GM21717 (cell line): ENCODE measurements at regions not wholly inside any gene's neighbourhood (a gene's known extent, or its start where the extent isn't known, plus 50 kb on each side); places are given as distances from the start of the nearest gene placed in this dataset.
"Not testable (repeated sequence)": the region's sequence is repeated elsewhere in the genome, so short reads cannot be mapped to it uniquely, and the experiment has no call there.

Source experiments
- ATAC-seq: cut with Tn5 transposase; IDR thresholded peaks from one replicate; pipeline ENCODE4 v1.9.1; 2021; ENCODE audit warnings: mild to moderate bottlenecking, moderate library complexity; ENCODE audit not compliant: unreplicated experiment

DNA sequence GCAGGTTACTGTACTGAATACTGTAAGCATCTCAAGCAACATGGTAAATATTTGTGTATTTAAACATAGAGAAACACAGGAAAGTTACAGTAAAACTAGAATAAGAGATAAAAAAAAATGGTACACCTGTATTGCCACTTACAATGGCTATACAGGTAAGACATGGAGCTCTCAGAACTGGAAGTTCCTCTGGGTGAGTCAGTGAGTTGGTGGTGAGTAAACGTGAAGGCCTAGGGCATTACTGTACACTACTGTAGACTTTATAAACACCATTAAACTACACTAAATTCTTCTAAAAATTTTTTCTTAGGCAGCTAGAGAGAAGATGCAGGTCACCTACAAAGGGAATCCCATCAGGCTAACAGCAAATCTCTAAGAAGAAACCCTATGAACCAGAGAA, 872.9 kb downstream of the TAF11L14 start:
- no peak for ATAC-seq

DNA sequence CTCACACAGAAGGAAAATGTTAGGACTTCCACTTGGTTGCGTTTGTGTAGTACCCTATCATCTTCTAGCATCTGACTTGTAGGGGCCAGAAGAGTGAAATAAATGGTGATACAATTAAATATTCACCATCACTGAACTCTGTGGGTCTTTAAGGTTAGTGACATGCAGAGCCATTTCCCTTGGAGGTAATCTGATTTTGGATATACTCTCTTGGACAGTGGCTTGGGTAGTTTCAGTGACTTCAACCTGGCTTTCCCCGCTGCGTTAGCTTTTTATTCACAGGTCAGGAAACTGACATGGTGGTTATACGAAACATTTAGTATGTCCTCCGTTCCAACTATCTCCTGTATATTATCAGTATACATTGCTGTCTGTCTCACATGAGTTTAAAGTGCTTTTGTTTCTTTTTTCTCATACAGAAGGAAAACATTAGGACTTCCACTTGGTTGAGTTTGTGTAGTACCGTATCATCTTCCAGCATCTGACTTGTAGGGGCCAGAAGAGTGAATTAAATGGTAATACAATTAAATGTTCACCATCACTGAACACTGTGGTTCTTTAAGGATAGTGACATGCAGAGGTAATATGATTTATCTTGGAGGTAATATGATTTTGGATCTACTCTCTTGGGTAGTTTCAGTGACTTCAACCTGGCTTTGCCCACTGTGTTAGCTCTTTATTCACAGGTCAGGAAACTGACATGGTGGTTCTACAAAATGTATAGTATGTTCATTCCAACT, 883.6 kb downstream of the TAF11L14 start:
- no peak for ATAC-seq

DNA sequence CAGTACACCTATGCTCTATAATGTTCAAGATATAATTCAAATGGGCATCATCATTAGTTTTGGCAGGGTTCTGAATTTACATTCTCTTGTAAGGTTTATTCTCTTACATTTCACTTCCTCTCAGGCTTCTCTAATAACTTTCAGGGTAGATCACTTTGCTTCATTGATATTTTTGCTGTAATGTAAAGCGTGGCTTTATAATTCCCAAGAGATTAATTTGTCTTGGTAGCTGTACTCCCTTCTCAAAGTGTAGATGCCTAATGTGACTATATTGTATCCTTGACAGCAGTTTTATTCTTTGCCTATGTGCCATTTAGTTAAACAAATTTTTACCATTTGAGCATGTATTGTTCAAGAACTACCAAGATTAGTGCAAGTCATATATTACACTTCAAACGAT, 889.1 kb downstream of the TAF11L14 start:
- no peak for ATAC-seq

DNA sequence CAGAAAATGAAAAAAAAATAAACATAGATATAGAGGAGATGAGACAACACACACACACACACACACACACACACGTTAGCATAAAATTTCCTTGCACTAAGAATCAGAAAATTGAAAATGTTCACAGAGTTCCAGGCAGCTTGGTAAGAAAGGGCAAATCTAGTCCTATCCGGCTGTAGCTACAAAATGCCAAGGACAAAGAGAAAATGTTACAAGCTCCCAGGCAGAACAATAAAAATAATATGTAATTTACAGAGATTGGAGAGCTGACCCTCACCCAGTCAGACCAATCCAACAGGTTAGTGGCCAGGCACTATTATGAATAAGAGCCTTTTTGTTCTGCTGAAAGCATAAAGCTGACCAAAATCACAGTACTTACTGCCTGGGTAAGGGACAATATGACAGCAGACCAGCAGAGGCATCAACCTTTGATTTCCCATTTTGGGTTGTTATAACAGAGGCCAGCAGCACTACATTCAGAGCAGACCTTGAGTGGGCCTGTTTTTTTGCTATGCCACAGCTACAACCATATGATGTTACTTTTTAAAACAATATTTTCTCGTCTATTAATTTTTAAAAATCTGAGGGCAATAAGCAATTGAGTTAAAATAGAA, 892.6 kb downstream of the TAF11L14 start:
- no peak for ATAC-seq

DNA sequence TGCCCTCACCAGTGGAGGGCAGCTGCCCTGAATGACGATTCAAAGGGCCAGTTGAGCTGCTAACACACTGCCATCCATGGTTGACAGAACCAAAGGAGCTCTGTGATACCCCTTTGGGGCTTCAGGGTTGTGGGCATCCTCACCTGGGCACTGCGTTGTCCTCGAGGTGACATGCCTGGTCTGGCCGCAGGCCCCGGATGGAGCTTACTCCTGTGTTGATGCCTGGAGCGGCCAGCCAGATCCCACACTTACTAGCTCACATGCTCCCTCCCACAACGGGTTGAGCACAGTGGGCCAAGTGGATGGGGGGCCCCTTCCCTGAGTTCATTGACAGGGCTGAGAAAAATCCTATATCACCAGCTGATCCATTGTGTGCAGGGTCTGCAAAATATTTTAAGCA, 898.9 kb downstream of the TAF11L14 start:
- no peak for ATAC-seq

DNA sequence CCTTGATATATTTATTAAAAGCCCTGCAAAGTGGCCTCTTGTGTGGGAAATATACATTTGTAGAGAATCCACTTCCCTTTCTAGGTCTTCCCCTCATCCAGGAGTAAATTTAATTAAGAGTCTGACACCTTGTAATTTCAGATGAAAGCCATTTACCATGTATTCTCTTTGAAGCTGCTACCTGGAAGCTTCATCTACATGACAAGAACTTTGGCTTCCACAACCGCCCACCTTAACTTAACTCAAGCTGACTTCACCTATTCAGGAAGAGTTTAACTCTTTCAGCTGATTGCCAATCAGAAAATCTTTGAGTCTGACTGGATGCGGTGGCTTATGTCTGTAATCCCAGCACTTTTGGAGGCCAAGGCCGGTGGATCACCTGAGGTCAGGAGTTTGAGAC, 899.9 kb downstream of the TAF11L14 start:
- no peak for ATAC-seq

DNA sequence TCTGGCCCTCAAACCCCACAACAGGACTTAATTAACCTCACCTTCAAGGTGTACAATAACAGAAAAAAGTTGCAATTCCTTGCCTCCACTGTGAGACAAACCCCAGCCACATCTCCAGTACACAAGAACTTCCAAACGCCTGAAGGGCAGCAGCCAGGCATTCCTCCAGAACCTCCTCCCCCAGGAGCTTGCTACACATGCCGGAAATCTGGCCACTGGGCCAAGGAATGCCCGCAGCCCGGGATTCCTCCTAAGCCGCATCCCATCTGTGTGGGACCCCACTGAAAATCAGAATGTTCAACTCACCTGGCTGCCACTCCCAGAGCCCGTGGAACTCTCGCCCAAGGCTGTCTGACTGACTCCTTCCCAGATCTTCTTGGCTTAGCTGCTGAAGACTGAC, 901.5 kb downstream of the TAF11L14 start:
- ATAC-seq, result not testable (repeated sequence)

DNA sequence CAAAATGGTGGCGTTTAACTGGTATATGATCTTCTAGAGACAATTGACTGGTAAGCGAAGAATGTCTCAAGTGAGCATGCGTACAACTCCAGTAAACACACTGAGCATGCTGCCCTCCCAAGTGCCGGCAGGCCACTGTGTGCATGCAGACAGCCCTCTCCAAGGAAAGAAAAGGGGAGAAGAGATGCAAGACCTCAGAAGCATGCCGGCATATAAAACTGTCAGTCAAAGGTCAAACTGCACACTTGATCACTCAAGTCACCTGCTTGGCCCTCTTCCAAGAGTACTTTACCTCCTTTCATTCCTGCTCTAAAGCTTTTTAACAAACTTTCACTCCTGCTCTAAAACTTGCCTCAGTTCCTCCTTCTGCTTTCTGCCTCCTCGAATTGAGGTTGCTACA, 910.2 kb downstream of the TAF11L14 start:
- ATAC-seq, result no peak

DNA sequence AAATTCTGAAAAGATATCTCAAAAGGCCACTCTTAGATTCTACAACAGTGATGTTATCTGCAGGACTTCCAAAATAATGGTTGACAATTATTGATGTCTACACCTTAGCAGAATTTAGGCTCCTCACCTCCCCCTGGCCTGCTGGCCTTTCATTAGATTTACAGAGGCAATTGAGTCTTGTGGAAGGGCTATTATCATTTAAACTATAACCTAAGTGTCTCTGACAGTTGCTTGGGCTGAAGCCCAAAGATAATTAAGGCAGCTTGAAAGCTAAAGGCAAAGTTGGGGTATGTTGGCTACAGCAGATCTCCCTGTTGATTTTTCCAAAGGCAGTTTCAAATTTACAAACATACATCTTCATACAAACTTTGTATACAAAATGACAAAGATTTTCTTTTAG, 912.3 kb downstream of the TAF11L14 start:
- ATAC-seq, result no peak

DNA sequence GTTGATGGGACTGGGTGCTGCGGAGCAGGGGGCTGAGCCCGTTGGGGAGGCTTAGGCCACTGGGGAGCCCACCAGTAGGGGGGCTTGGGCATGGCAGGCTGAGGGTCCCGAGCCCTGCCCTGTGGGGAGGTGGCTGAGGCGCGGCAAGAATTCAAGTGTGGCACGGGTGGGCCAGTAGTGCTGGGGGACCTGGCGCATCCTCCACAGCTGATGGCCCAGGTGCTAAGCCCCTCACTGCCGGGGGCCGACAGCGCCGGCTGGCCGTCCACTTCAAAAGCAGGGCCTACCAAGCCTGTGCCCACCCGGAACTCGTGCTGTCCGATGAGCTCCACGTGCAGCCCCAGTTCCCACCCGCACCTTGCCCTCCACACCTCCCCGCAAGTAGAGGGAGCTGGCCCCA, 917.5 kb downstream of the TAF11L14 start:
- no peak for ATAC-seq

DNA sequence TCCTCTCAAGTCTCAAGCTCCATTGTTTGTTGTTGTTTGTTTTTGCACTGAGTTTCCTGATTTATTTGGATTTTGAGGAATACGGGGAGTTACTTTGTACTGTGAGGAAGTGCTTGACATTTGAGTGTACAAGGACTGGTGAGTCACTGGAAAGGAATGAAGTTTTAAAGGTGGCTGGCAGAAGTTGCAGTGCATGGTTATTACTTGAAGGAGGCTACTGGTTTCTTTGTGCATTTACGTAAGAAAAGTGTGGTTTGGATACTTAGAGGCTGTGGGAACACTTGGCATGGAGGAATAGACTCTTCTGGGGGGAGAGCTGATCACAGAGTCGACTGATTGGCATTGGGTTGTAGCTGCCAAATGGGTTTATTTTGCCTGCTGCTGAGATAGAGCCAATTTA, 919.0 kb downstream of the TAF11L14 start:
- no peak for ATAC-seq

DNA sequence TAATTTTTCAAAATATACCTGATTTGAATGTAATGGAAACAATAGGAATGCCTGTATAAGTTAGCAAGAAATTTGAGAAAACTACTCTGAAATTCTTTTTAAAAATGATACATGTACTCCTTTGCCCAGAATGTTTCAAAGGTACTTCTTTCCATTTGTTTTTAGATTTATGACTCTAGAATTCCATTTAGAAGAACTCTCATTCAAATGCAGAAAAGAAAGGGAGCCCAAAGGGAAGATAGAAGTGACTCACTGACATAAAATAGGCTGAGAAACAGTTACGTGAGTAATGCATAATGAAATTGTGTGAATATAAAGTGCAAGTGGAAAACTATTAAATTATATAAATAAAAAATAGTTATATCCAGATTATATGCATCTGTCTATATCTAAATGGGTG, 926.3 kb downstream of the TAF11L14 start:
- ATAC-seq, result no peak

DNA sequence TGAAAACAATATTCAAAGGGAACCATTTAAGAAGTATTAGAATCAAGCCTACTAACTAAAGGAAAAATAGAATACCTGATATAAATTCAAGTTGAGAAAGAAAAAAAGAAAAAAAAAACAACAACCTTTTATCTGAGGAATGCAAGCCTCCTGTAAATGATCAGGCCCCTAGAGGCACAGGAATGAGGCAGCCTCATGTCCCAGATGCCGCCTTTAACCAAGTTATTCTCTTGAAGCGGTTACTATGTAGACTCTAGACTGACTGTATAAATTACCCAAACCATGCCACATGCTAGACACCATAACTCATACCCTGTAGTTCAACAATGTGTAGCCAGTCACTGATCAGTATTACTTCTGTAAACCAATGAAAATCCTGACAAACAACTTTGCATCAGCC, 929.6 kb downstream of the TAF11L14 start:
- ATAC-seq, result no peak

DNA sequence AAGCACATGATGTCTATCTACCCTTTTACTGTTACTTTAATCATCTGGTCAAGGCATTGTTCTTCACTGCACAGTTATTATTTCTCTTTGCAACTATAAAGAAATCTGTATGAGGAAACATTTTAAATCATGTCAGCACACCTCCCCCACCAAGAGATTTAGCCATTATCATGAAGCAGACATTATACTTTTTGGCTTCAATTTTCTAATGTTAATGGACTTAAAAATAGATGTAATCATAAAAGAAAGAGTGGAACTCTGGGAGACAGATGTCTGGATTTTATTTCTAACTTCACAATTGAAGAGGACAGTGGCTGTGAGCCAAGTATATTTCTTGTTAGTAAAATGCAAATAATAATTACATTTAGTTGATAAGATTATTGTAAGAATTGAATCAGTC, 932.4 kb downstream of the TAF11L14 start:
- ATAC-seq, result no peak

DNA sequence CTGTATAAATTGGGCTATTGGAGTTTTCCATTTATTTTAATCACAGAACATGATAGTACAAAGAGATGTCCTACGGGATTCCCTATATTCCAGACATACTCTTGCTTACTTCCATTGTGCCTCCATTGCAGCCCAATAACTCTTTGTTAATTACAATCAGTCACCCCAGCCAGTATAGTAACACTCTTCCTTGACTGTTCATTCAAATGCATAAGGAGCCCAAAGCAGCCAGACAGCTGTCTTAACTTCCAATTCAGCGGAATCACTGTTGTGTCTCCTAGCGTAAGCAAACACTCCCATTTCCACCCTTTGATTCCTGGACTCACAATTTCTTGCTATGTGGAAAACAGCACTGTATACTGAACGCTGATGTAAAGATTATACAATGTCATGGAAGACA, 942.3 kb downstream of the TAF11L14 start:
- no peak for ATAC-seq

DNA sequence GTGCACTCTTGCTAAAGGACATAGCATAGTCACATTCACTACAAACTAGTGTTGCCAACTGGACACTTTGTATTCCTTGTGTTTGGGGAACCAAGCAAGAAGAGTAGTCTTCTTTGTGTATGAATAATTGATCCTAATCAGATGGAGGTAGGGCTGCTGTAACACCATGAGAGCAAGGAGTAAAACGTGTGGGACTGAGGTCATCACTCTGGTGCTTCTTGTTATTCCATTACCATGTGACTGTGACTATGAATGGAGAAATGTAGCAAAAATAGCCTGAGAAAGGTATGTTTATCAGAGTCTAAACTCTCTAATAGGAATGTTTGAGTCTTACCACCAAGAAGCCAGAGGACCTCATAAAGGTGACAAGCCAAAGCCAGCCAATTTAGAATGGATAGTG, 966.9 kb downstream of the TAF11L14 start:
- no peak for ATAC-seq

DNA sequence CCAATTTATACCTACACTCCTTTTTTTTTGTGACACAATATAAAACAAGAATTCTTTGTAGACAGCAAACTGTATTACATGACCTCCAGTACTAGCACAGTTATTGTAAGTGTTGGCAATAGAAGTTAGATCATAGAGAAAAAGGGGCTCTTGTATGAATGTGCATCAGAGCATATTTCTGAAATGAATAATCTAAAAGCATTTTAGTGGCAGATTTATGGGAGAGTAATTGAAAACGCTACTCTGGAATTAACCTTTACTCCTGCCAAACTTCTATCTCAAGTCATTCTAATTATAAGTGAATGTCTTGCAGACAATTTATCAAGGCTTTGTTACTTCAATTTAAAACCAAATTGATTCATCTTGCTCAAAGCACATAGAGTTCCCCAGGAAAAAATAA, 968.1 kb downstream of the TAF11L14 start:
- no peak for ATAC-seq

DNA sequence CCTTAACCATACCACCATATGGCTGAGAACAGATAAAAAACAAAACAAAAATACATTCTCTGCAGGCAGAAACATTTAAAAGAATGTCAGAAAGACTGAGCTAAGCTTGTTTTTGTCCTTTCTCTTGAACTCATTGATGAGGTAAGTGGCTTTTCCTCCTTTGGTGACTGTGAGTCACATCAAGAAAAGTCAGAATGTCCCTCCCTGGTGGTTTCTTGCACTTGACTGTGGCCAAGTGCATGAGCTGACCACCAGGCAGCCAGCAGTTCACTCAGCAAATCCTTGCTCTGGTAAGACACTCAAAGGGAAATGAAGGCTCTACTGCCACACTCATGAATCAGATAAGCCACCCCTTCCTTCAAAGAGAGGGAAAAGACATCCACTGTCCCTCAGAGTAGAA, 970.9 kb downstream of the TAF11L14 start:
- ATAC-seq, result no peak

DNA sequence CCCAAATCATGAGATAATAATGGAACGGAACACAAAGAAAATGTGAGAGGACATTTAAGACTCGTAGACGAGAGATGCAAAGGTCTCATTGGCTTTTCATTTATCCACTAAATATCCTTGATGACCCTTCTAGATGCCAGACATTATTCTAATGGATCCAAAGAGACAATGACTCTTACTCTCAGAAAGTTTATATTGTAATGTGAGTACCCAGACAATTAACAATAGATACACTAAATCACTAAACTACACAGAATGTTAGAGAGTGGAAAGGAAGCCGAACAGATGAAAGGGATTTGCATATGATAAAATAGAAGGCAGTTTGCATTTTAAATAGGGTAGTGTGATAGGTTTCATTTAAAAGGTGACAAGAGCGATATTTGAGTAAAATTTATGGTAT, 973.3 kb downstream of the TAF11L14 start:
- ATAC-seq, result no peak

DNA sequence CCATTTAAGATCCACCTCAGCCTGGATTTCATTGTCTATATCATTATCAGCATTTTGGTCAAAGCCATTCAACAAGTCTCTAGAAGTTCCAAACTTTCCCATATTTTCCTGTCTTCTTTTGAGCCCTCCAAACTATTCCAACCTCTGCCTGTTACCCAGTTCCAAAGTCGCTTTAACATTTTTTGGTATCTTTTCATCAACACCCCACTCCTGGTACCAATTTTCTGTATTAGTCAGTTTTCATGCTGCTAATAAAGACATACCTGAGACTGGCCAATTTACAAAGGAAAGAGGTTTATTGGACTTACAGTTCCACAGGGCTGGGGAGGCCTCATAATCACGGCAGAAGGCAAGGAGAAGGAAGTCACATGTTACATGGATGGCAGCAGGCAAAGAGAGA, 982.9 kb downstream of the TAF11L14 start:
- ATAC-seq, result not testable (repeated sequence)

DNA sequence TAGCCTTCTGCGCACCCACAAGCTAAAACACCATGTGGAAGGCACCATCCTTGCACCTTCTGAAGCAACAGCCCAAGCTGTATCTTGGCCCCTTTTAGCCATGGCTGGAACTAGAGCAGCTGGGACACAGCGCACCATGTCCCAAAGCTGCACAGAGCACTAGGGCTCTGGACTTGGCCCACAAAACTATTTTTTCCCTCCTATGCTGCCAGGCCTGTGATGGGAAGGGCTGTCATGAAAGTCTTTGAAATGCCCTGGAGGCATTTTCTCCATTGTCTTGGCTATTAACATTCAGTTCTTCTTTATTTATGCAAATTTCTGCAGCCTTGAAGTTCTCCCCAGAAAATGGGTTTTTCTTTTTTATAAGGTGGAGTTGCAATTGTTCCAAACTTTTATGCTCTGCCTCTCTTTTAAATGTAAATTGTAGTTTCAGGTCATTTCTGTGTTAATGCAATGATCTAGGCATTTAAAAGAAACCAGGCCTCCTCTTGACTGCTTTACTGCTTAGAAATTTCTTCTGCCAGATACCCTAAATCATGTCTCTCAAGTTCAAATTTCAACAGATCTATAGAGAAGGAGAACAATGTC, 996.3 kb downstream of the TAF11L14 start:
- no peak for ATAC-seq

DNA sequence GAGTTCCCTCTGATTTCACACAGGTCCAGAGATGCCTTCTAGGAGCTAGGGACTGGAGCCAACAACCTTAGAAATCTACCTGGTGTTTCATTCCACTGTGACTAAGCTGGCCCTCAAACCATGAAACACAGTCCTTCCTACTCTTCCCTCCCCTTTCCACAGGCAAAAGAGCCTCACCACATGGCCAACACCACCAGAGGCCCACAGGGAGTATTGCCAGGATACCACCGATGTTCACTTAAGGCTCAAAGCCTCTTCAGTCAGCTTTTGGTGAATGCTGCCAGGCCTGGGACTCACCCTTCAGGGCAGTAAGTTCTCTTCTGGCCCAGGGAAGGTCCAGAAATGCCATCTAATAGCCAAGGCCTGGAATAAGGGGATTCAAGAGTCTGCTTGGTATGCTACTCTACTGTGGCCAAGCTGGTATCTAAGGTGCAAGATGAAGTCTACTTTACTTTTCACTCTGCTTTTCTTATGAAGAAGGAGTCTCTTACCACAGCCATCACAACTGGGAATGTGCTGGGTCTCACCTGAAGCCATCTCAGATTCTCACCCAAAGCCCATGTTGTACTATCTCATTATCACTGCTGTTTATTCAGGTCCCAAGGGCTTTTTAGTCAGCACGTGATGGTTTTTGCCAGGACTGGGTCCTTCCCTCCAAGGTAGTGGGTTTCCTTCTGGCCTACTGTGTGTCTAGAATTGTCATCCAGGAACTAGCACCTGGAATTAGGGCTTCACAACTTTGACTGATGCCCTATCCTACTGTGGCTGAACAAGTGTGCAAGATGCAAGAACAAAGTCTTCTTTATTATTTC, 1018.4 kb downstream of the TAF11L14 start:
- no peak for ATAC-seq
